Psoas muscle (tissue), 7 donors: ENCODE measurements at regions not wholly inside any gene's neighbourhood (a gene's known extent, or its start where the extent isn't known, plus 50 kb on each side); places are given as distances from the start of the nearest gene placed in this dataset.

Source experiments
- ATAC-seq, 4 donors: fragments of 200-7000 bp; cut with Tn5 transposase; one replicate each; pipeline ENCODE4 v1.9.1; 2020; ENCODE audit warnings: moderate library complexity in 3 of 4, mild to moderate bottlenecking in 2 of 4
- DNase-seq, 2 donors: peaks; one replicate each; pipeline ENCODE4 v3.0.0-alpha.2; 2020
- H3K27ac ChIP-seq: fragments of 200-600 bp; one replicate; pipeline ENCODE4 v1.8.0; 2022
- H3K27me3 ChIP-seq, 3 donors: fragments of 200-600 bp in 1 of 3; one replicate each; pipeline versions ENCODE4 v1.6.1 to v1.8.0; 2013 to 2022; ENCODE audit warnings: low read length in 2 of 3, mild to moderate bottlenecking in 2 of 3, moderate library complexity in 1 of 3; ENCODE audit not compliant: insufficient read depth in 3 of 3
- H3K36me3 ChIP-seq, 2 donors: fragments of 200-600 bp in 1 of 2; one replicate each; pipeline versions ENCODE4 v1.6.1 to v1.8.0; 2013 to 2022; ENCODE audit warnings: low read depth in 1 of 2, mild to moderate bottlenecking in 1 of 2, moderate library complexity in 1 of 2; ENCODE audit not compliant: insufficient read depth in 1 of 2
- H3K4me1 ChIP-seq: fragments of 200-600 bp; one replicate; pipeline ENCODE4 v1.8.0; 2022
- H3K4me3 ChIP-seq: fragments of 200-600 bp; one replicate; pipeline ENCODE4 v1.8.0; 2022; ENCODE audit warnings: mild to moderate bottlenecking
- H3K9me3 ChIP-seq: fragments of 200-600 bp; one replicate; pipeline ENCODE4 v1.8.0; 2022
- WGBS, 3 donors: extraction: QIAGEN DNeasy Blood & Tissue Kit; methylation state at CpG; one replicate each; pipeline versions ENCODE4 v1.1.6 to v1.1.7; 2013; 5-methylcytosine and 5-hydroxymethylcytosine counted together
- intact Hi-C, 2 donors: fragments of 100-400 bp; cut with DNase I; formaldehyde crosslinking; loops; one replicate each; pipeline versions ENCODE4 v1.11.0 to v1.14.2; 2022
- TF ChIP-seq, protein P1 (sequence below): fragments of 200-600 bp; IDR thresholded peaks from one replicate; pipeline ENCODE4 v1.8.0; 2022; ENCODE audit warnings: antibody characterized with exemption
- donor health status: healthy with polysubstance abuse.
- donor health status: DM: no; HTN: no; CAD: no; lungs with moderate emphysema.
- donor health status: Bipolar disorder and iron deficiency.
- donor health status: healthy.
- donor health status: DM: yes; HTN: yes; CAD: no.
- donor health status: DM: no; HTN: no; CAD: no.
- donor health status: DM: yes; HTN: yes; CAD: no.

DNA sequence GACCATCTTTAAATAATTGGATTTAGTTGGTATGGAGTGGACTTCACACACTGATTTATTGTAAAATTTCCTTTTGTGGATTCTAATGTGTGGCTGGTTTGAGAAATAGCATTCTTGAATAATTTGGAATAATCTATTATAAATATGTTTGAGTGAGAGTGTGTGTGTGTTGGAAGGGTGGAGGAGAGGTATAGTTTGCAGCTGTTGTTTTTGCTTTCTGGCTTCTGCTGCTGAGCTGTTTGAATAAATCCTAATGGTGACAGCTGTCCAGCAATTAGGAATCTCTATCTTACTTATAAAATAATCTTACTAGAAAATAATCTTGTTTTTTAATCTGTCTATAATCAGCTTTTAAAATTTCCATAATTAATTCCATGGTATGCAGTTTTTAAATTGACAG lies 1283.0 kb upstream of the CDH2 start:
- TF ChIP-seq, protein P1, sequence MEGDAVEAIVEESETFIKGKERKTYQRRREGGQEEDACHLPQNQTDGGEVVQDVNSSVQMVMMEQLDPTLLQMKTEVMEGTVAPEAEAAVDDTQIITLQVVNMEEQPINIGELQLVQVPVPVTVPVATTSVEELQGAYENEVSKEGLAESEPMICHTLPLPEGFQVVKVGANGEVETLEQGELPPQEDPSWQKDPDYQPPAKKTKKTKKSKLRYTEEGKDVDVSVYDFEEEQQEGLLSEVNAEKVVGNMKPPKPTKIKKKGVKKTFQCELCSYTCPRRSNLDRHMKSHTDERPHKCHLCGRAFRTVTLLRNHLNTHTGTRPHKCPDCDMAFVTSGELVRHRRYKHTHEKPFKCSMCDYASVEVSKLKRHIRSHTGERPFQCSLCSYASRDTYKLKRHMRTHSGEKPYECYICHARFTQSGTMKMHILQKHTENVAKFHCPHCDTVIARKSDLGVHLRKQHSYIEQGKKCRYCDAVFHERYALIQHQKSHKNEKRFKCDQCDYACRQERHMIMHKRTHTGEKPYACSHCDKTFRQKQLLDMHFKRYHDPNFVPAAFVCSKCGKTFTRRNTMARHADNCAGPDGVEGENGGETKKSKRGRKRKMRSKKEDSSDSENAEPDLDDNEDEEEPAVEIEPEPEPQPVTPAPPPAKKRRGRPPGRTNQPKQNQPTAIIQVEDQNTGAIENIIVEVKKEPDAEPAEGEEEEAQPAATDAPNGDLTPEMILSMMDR: no peak
- ATAC-seq (no peak), DNase-seq (no peak)
- Histone ChIP-seq H3K9me3 (no peaks in the 10 kb centered on the region), H3K36me3 (no peaks in the 10 kb centered on the region), H3K27me3 (no peaks in the 10 kb centered on the region), H3K27ac (no peak overlapping the region), H3K4me3 (no peak overlapping the region), H3K4me1 (no peaks in the 10 kb centered on the region)
- intact Hi-C loops: no loop called here

GRCh38 chr18:29457316-29457889 lies 1280.5 kb upstream of the CDH2 start:
- intact Hi-C loops: no loop called here
- Histone ChIP-seq H3K27me3 (no peaks in the 10 kb centered on the region), H3K36me3 (no peaks in the 10 kb centered on the region), H3K27ac (no peak overlapping the region), H3K9me3 (no peaks in the 10 kb centered on the region), H3K4me3 (no peak overlapping the region), H3K4me1 (no peaks in the 10 kb centered on the region)
- TF ChIP-seq, protein P1: no peak
- no peak for ATAC-seq
- no peak for DNase-seq
- 87 to 92% (median 91%) methylated on average over 4 of the region's 4 CpGs for WGBS, 3 donors

DNA sequence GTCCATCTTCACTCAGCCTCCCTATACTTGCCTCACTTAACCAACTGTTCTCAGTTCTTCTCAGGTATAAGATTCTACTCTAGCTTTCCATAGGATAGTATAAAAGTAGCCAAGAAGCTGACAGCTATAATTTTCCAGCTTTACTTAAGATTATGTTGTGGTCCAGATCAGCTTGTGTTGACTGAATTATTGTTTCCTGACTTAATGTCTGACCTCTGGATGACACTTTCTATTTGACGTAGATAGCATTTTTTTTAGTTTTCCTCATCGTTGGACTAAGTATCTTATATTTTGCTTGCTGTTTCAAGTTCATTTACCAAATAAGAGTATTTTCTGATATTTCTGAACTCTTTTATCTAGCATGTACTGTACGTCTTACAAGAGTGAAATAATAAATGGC lies 1272.5 kb upstream of the CDH2 start:
- Histone ChIP-seq H3K36me3 (no peaks in the 10 kb centered on the region), H3K4me1 (no peaks in the 10 kb centered on the region), H3K9me3 (no peaks in the 10 kb centered on the region), H3K27ac (no peak overlapping the region), H3K4me3 (no peak overlapping the region), H3K27me3 (no peaks in the 10 kb centered on the region)
- WGBS, 3 donors: 41 to 51% (median 43%) methylated on average over 3 of the region's 3 CpGs
- intact Hi-C loops: no loop called here
- no peak for DNase-seq
- ATAC-seq: no peak
- TF ChIP-seq, protein P1: no peak

DNA sequence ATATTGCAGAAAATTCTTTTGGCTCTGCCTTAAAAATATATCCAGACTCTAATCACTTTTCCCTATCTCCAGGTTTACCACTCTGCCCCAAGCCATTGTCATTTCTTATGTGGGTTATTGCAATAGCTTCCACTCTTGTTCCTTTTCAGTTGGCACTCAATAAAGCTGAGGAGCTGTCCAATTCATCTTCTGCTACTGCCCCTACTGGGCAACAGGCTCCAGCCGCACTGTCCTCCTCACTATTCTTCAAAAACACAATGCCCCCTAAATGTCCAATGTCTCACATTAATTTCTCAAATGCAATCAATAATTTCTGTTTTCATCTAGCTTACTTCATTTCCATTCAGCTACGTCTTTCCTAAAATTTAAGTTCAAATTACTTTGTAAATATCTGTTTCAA lies 1262.5 kb upstream of the CDH2 start:
- WGBS, 3 donors: 74 to 86% (median 84%) methylated on average over 2 of the region's 2 CpGs
- intact Hi-C loops: no loop called here
- Histone ChIP-seq H3K36me3 (no peaks in the 10 kb centered on the region), H3K27ac (no peak overlapping the region), H3K27me3 (no peaks in the 10 kb centered on the region), H3K9me3 (no peaks in the 10 kb centered on the region), H3K4me1 (no peaks in the 10 kb centered on the region), H3K4me3 (no peak overlapping the region)
- TF ChIP-seq, protein P1: no peak
- ATAC-seq (no peak), DNase-seq (no peak)

- no peaks in the 10 kb centered on the region for H3K36me3 ChIP-seq
- 45 to 60% (median 58%) methylated on average over 2 of the region's 2 CpGs for WGBS, 3 donors
- H3K27me3 ChIP-seq: no peaks in the 10 kb centered on the region
- H3K27ac ChIP-seq: no peak overlapping the region
- no peak for ATAC-seq
- no peaks in the 10 kb centered on the region for H3K9me3 ChIP-seq
- TF ChIP-seq, protein P1: no peak
- DNase-seq: no peak
- H3K4me3 ChIP-seq: no peak overlapping the region
- intact Hi-C loops: no loop called here
- no peaks in the 10 kb centered on the region for H3K4me1 ChIP-seq
These were observed 1259.5 kb upstream of the CDH2 start for GRCh38 chr18:29436459-29436858.
